ENCODE measurements at regions not wholly inside any gene's neighbourhood (a gene's known extent, or its start where the extent isn't known, plus 50 kb on each side); places are given as distances from the start of the nearest gene placed in this dataset.

GRCh38 chr16:51705142-51705541, 554.1 kb upstream of the SALL1 start:
- Mint-ChIP-seq H3K9me3 (peaks cover 11 to 57% (median 30%) of the 10 kb centered on the region in 9 donors), H3K36me3 (peaks cover 0 to 28% (median 2%) of the 10 kb centered on the region in 3 donors), H3K4me1 (no peaks in the 10 kb centered on the region), H3K27me3 (peaks cover 0 to 21% (median 0%) of the 10 kb centered on the region in 5 donors), H3K4me3 (no peak overlapping the region), H3K27ac (no peak overlapping the region)
- POLR2A ChIA-PET, result no interaction called here
- no peak for ATAC-seq
- no peak for DNase-seq

- Mint-ChIP-seq H3K27ac (no peak overlapping the region), H3K27me3 (no peaks in the 10 kb centered on the region), H3K4me3 (no peak overlapping the region), H3K4me1 (no peaks in the 10 kb centered on the region), H3K9me3 (peaks cover 9 to 37% (median 15%) of the 10 kb centered on the region in 9 donors), H3K36me3 (peaks cover 0 to 13% (median 2%) of the 10 kb centered on the region in 3 donors)
- DNase-seq (no peak), ATAC-seq (no peak)
- POLR2A ChIA-PET, result no interaction called here
Observed at GRCh38 chr16:51701025-51701424, 550.0 kb upstream of the SALL1 start.

GRCh38 chr16:51699686-51700396, 548.8 kb upstream of the SALL1 start:
- no peak overlapping the region for H3K4me3 Mint-ChIP-seq
- no peak for ATAC-seq
- POLR2A ChIA-PET, result no interaction called here
- H3K36me3 Mint-ChIP-seq, result peaks cover 0 to 10% (median 2%) of the 10 kb centered on the region in 3 donors
- no peak for DNase-seq
- no peaks in the 10 kb centered on the region for H3K27me3 Mint-ChIP-seq
- no peak overlapping the region for H3K27ac Mint-ChIP-seq
- no peaks in the 10 kb centered on the region for H3K4me1 Mint-ChIP-seq
- peaks cover 6 to 35% (median 15%) of the 10 kb centered on the region in 9 donors for H3K9me3 Mint-ChIP-seq

- POLR2A ChIA-PET, result no interaction called here
- no peaks in the 10 kb centered on the region for H3K27me3 Mint-ChIP-seq
- no peaks in the 10 kb centered on the region for H3K4me1 Mint-ChIP-seq
- peaks cover 0 to 5% (median 0%) of the 10 kb centered on the region in 3 donors for H3K36me3 Mint-ChIP-seq
- H3K27ac Mint-ChIP-seq, result no peak overlapping the region
- H3K9me3 Mint-ChIP-seq, result peaks cover 11 to 32% (median 15%) of the 10 kb centered on the region in 9 donors
- H3K4me3 Mint-ChIP-seq, result no peak overlapping the region
- ATAC-seq (no peak), DNase-seq (no peak)
Observed at GRCh38 chr16:51698647-51699046, 547.6 kb upstream of the SALL1 start.

GRCh38 chr16:51697454-51697853, 546.4 kb upstream of the SALL1 start:
- H3K36me3 Mint-ChIP-seq, result peaks cover 0 to 6% (median 0%) of the 10 kb centered on the region in 3 donors
- H3K4me1 Mint-ChIP-seq, result no peaks in the 10 kb centered on the region
- H3K27me3 Mint-ChIP-seq, result no peaks in the 10 kb centered on the region
- no peak overlapping the region for H3K4me3 Mint-ChIP-seq
- DNase-seq, result no peak
- no peak for ATAC-seq
- no peak overlapping the region for H3K27ac Mint-ChIP-seq
- H3K9me3 Mint-ChIP-seq, result peaks cover 11 to 39% (median 21%) of the 10 kb centered on the region in 9 donors
- POLR2A ChIA-PET, result no interaction called here

- Mint-ChIP-seq H3K27me3 (no peaks in the 10 kb centered on the region), H3K27ac (no peak overlapping the region), H3K9me3 (peaks cover 9 to 34% (median 26%) of the 10 kb centered on the region in 9 donors), H3K4me3 (no peak overlapping the region), H3K4me1 (no peaks in the 10 kb centered on the region), H3K36me3 (peaks cover 0 to 6% (median 0%) of the 10 kb centered on the region in 3 donors)
- POLR2A ChIA-PET, result no interaction called here
- DNase-seq, result no peak
- no peak for ATAC-seq
Observed at GRCh38 chr16:51696376-51696775, 545.3 kb upstream of the SALL1 start.

- Mint-ChIP-seq H3K4me1 (no peaks in the 10 kb centered on the region), H3K9me3 (peaks cover 11 to 50% (median 32%) of the 10 kb centered on the region in 9 donors), H3K36me3 (peaks cover 0 to 11% (median 0%) of the 10 kb centered on the region in 3 donors), H3K27ac (no peak overlapping the region), H3K4me3 (no peak overlapping the region), H3K27me3 (no peaks in the 10 kb centered on the region)
- no peak for DNase-seq
- ATAC-seq, result no peak
- POLR2A ChIA-PET, result no interaction called here
Observed at GRCh38 chr16:51691109-51691508, 540.0 kb upstream of the SALL1 start.

- Mint-ChIP-seq H3K27me3 (peaks cover 0 to 2% (median 0%) of the 10 kb centered on the region in 5 donors), H3K36me3 (peaks cover 0 to 5% (median 0%) of the 10 kb centered on the region in 3 donors), H3K9me3 (peaks cover 6 to 23% (median 12%) of the 10 kb centered on the region in 9 donors), H3K4me3 (no peak overlapping the region), H3K27ac (no peak overlapping the region), H3K4me1 (no peaks in the 10 kb centered on the region)
- DNase-seq (no peak), ATAC-seq (no peak)
- POLR2A ChIA-PET, result no interaction called here
Observed at GRCh38 chr16:51685498-51685897, 534.4 kb upstream of the SALL1 start.

GRCh38 chr16:51683882-51684281, 532.8 kb upstream of the SALL1 start:
- ATAC-seq (no peak), DNase-seq (no peak)
- no peak overlapping the region for H3K27ac Mint-ChIP-seq
- POLR2A ChIA-PET, result no interaction called here
- H3K27me3 Mint-ChIP-seq, result peaks cover 0 to 2% (median 0%) of the 10 kb centered on the region in 5 donors
- peaks cover 0 to 5% (median 0%) of the 10 kb centered on the region in 3 donors for H3K36me3 Mint-ChIP-seq
- H3K4me3 Mint-ChIP-seq, result no peak overlapping the region
- peaks cover 3 to 24% (median 11%) of the 10 kb centered on the region in 9 donors for H3K9me3 Mint-ChIP-seq
- H3K4me1 Mint-ChIP-seq, result no peaks in the 10 kb centered on the region

- ATAC-seq (no peak), DNase-seq (no peak)
- H3K27me3 Mint-ChIP-seq, result peaks cover 0 to 2% (median 0%) of the 10 kb centered on the region in 5 donors
- POLR2A ChIA-PET, result no interaction called here
- no peak overlapping the region for H3K27ac Mint-ChIP-seq
- H3K9me3 Mint-ChIP-seq, result peaks cover 0 to 33% (median 8%) of the 10 kb centered on the region in 9 donors
- no peaks in the 10 kb centered on the region for H3K4me1 Mint-ChIP-seq
- H3K36me3 Mint-ChIP-seq, result peaks cover 0 to 4% (median 0%) of the 10 kb centered on the region in 3 donors
- no peak overlapping the region for H3K4me3 Mint-ChIP-seq
Observed at GRCh38 chr16:51682905-51683304, 531.8 kb upstream of the SALL1 start.

GRCh38 chr16:51674615-51675014, 523.5 kb upstream of the SALL1 start:
- no peak for DNase-seq
- Mint-ChIP-seq H3K27ac (no peak overlapping the region), H3K4me3 (no peak overlapping the region), H3K9me3 (peaks cover 2 to 27% (median 14%) of the 10 kb centered on the region in 9 donors), H3K27me3 (no peaks in the 10 kb centered on the region), H3K36me3 (peaks cover 0 to 4% (median 0%) of the 10 kb centered on the region in 3 donors), H3K4me1 (no peaks in the 10 kb centered on the region)
- no peak for ATAC-seq
- POLR2A ChIA-PET, result no interaction called here

GRCh38 chr16:51670527-51670926, 519.5 kb upstream of the SALL1 start:
- no peak for ATAC-seq
- Mint-ChIP-seq H3K27ac (no peak overlapping the region), H3K9me3 (peaks cover 2 to 28% (median 10%) of the 10 kb centered on the region in 9 donors), H3K4me3 (no peak overlapping the region), H3K27me3 (peaks cover 0 to 3% (median 0%) of the 10 kb centered on the region in 5 donors), H3K4me1 (no peaks in the 10 kb centered on the region), H3K36me3 (peaks cover 0 to 4% (median 0%) of the 10 kb centered on the region in 3 donors)
- POLR2A ChIA-PET, result no interaction called here
- no peak for DNase-seq

GRCh38 chr16:51666821-51667220, 515.8 kb upstream of the SALL1 start:
- Mint-ChIP-seq H3K4me1 (no peaks in the 10 kb centered on the region), H3K9me3 (peaks cover 0 to 25% (median 5%) of the 10 kb centered on the region in 9 donors), H3K27me3 (peaks cover 0 to 3% (median 0%) of the 10 kb centered on the region in 5 donors), H3K27ac (no peak overlapping the region), H3K4me3 (no peak overlapping the region), H3K36me3 (peaks cover 0 to 4% (median 0%) of the 10 kb centered on the region in 3 donors)
- DNase-seq (no peak), ATAC-seq (no peak)
- POLR2A ChIA-PET, result no interaction called here
